Esophagus squamous epithelium (tissue), 4 donors: ENCODE measurements at regions not wholly inside any gene's neighbourhood (a gene's known extent, or its start where the extent isn't known, plus 50 kb on each side); places are given as distances from the start of the nearest gene placed in this dataset.

Source experiments
- CTCF ChIP-seq, 6 experiments: fragments of 450-650 bp in 4 of 6; fragments of 200-600 bp in 2 of 6; sonication (generic) in 2 of 6; IDR thresholded peaks; one replicate each; pipeline ENCODE4 v1.5.1; 2016 to 2019; ENCODE audit warnings: antibody characterized with exemption in 6 of 6, mild to moderate bottlenecking in 4 of 6, moderate library complexity in 4 of 6
- POLR2A ChIP-seq, 4 donors: fragments of 450-650 bp; IDR thresholded peaks; one replicate each; pipeline ENCODE4 v1.6.1; 2017; ENCODE audit warnings: antibody characterized with exemption in 4 of 4, mild to moderate bottlenecking in 4 of 4, moderate library complexity in 3 of 4

GRCh38 chr4:104859601-104860237, 287.0 kb upstream of the TET2 start:
- TF ChIP-seq CTCF (IDR thresholded peaks at IDR 0.05) (no peak), POLR2A (IDR thresholded peaks at IDR 0.05) (no peak)
